Gastrocnemius medialis (tissue), 4 donors: ENCODE measurements at regions not wholly inside any gene's neighbourhood (a gene's known extent, or its start where the extent isn't known, plus 50 kb on each side); places are given as distances from the start of the nearest gene placed in this dataset.

ENCODE experiments used
- ATAC-seq, 2 donors: fragments of 150-250 bp; one replicate each; pipeline ENCODE4 v1.9.1; 2016
- DNase-seq, 2 donors: peaks; one replicate each; pipeline ENCODE4 v3.0.0-alpha.2; 2019
- H3K27ac ChIP-seq, 4 donors: fragments of 200-600 bp; sonication (generic); 1 replicate in 1 of 4; 2 replicates in 3 of 4; pipeline ENCODE4 v1.5.1; 2016 to 2018; ENCODE audit warnings: mild to moderate bottlenecking in 2 of 4, moderate library complexity in 1 of 4
- H3K27me3 ChIP-seq, 3 donors: fragments of 200-600 bp; sonication (generic) in 2 of 3; 1 replicate in 1 of 3; 2 replicates in 2 of 3; pipeline versions ENCODE4 v1.5.1 to v1.6.0; 2016 to 2019; ENCODE audit warnings: mild to moderate bottlenecking in 1 of 3, moderate library complexity in 1 of 3
- H3K36me3 ChIP-seq, 2 donors: fragments of 200-600 bp; sonication (generic) in 1 of 2; one replicate each; pipeline ENCODE4 v1.5.1; 2017 to 2018
- H3K4me1 ChIP-seq, 2 donors: fragments of 200-600 bp; sonication (generic) in 1 of 2; one replicate each; pipeline ENCODE4 v1.5.1; 2016 to 2017; ENCODE audit warnings: mild to moderate bottlenecking in 2 of 2
- H3K4me3 ChIP-seq, 4 donors: fragments of 200-600 bp; sonication (generic) in 3 of 4; 1 replicate in 1 of 4; 2 replicates in 3 of 4; pipeline ENCODE4 v1.5.1; 2016 to 2019; ENCODE audit warnings: mild to moderate bottlenecking in 2 of 4
- H3K9me3 ChIP-seq, 3 donors: fragments of 200-600 bp; sonication (generic) in 2 of 3; 1 replicate in 1 of 3; 2 replicates in 2 of 3; pipeline ENCODE4 v1.5.1; 2016 to 2019
- POLR2A ChIP-seq, 2 donors: fragments of 450-650 bp; IDR thresholded peaks; one replicate each; pipeline ENCODE4 v1.6.1; 2017; ENCODE audit warnings: antibody characterized with exemption in 2 of 2, mild to moderate bottlenecking in 2 of 2, moderate library complexity in 2 of 2
- in situ Hi-C, 4 donors: fragments of 200-750 bp; cut with MboI; loops; one replicate each; pipeline versions ENCODE4 v1.15.0 to v1.8.0; 2017; ENCODE audit warnings: low sequenced_read_pairs in 4 of 4
- intact Hi-C: fragments of 100-400 bp; cut with DNase I; formaldehyde crosslinking; loops from one replicate; pipeline ENCODE4 v1.15.1; 2023; ENCODE audit warnings: low total_unique reads
- TF ChIP-seq, protein P1 (sequence below), 5 experiments: fragments of 450-650 bp in 3 of 5; fragments of 200-600 bp in 2 of 5; sonication (generic) in 2 of 5; IDR thresholded peaks in 4 of 5; conservative IDR thresholded peaks in 1 of 5; 1 replicate in 4 of 5; 2 replicates in 1 of 5; pipeline ENCODE4 v1.5.1; 2016 to 2019; ENCODE audit warnings: antibody characterized with exemption in 5 of 5, mild to moderate bottlenecking in 3 of 5, moderate library complexity in 3 of 5

GRCh38 chr9:86690034-86690433 lies 257.3 kb downstream of the GAS1 start:
- intact Hi-C loops, result no loop called here
- TF ChIP-seq POLR2A (IDR thresholded peaks at IDR 0.05), result no peak
- TF ChIP-seq, protein P1, sequence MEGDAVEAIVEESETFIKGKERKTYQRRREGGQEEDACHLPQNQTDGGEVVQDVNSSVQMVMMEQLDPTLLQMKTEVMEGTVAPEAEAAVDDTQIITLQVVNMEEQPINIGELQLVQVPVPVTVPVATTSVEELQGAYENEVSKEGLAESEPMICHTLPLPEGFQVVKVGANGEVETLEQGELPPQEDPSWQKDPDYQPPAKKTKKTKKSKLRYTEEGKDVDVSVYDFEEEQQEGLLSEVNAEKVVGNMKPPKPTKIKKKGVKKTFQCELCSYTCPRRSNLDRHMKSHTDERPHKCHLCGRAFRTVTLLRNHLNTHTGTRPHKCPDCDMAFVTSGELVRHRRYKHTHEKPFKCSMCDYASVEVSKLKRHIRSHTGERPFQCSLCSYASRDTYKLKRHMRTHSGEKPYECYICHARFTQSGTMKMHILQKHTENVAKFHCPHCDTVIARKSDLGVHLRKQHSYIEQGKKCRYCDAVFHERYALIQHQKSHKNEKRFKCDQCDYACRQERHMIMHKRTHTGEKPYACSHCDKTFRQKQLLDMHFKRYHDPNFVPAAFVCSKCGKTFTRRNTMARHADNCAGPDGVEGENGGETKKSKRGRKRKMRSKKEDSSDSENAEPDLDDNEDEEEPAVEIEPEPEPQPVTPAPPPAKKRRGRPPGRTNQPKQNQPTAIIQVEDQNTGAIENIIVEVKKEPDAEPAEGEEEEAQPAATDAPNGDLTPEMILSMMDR (IDR thresholded peaks at IDR 0.05 in 4 of 5, conservative IDR thresholded peaks at IDR 0.05 in 1 of 5), result no peak
- no peak for ATAC-seq

GRCh38 chr9:86687788-86688187 lies 259.5 kb downstream of the GAS1 start:
- no peaks in the 10 kb centered on the region for H3K4me1 ChIP-seq
- intact Hi-C loops, result no loop called here
- H3K4me3 ChIP-seq, result no peak overlapping the region
- ATAC-seq (no peak), DNase-seq (no peak)
- no peak for TF ChIP-seq POLR2A (IDR thresholded peaks at IDR 0.05)
- TF ChIP-seq, protein P1 (IDR thresholded peaks at IDR 0.05 in 4 of 5, conservative IDR thresholded peaks at IDR 0.05 in 1 of 5), result no peak
- in situ Hi-C loops, result no loop called here
- no peaks in the 10 kb centered on the region for H3K27me3 ChIP-seq
- H3K9me3 ChIP-seq, result no peaks in the 10 kb centered on the region
- H3K36me3 ChIP-seq, result no peaks in the 10 kb centered on the region
- no peak overlapping the region for H3K27ac ChIP-seq

More at GRCh38 chr9:86690034-86690433, 257.3 kb downstream of the GAS1 start:
- Histone ChIP-seq H3K9me3 (no peaks in the 10 kb centered on the region), H3K27me3 (no peaks in the 10 kb centered on the region), H3K4me3 (no peak overlapping the region), H3K4me1 (no peaks in the 10 kb centered on the region), H3K27ac (no peak overlapping the region), H3K36me3 (no peaks in the 10 kb centered on the region)
- DNase-seq, result no peak
- in situ Hi-C loops, result no loop called here

DNA sequence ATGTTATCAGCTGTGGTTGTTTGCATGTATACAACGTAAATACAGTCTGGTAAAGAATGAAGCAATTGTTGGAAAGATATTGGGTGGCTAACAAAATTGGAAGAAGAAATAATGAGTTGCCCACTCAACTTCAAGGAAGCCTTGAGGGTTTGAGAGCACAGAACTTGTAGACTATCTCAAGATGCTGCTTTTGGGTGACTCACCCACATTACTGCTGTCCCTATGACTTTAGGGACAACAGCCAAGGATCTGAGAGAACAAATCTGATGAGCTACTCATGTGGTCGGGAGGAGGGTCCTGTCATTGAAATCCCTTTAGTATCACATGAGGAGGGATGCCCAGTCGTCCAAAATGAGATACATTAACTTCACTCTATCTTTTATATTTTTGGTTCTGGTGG lies 261.8 kb downstream of the GAS1 start:
- intact Hi-C loops, result no loop called here
- Histone ChIP-seq H3K27me3 (no peaks in the 10 kb centered on the region), H3K9me3 (no peaks in the 10 kb centered on the region), H3K4me3 (no peak overlapping the region), H3K27ac (no peak overlapping the region), H3K36me3 (no peaks in the 10 kb centered on the region), H3K4me1 (no peaks in the 10 kb centered on the region)
- ATAC-seq (no peak), DNase-seq (no peak)
- in situ Hi-C loops, result no loop called here
- TF ChIP-seq POLR2A (IDR thresholded peaks at IDR 0.05), result no peak
- TF ChIP-seq, protein P1 (IDR thresholded peaks at IDR 0.05 in 4 of 5, conservative IDR thresholded peaks at IDR 0.05 in 1 of 5), result no peak

DNA sequence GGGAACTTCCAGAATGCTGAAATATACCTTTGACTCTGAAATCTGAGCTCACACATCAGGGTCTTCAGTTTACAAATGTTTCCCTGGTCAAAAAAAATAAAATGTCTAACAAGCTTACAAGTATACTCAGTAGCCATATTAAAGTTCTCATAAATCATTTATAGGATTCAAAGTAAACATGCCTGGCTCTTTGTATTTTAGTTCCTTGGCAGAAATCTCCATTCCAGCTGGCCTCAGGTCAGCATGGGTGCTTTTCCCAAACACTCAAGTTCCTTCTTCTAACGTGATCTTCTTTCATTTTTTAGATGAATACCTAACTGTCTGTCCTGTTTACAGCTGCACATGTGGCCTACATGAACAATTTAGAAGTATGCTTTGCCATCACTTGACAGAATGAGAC lies 263.2 kb downstream of the GAS1 start:
- ATAC-seq, result no peak
- H3K27ac ChIP-seq, result no peak overlapping the region
- H3K4me3 ChIP-seq, result no peak overlapping the region
- no peaks in the 10 kb centered on the region for H3K4me1 ChIP-seq
- in situ Hi-C loops, result no loop called here
- DNase-seq, result no peak
- TF ChIP-seq, protein P1 (IDR thresholded peaks at IDR 0.05 in 4 of 5, conservative IDR thresholded peaks at IDR 0.05 in 1 of 5), result no peak
- no peak for TF ChIP-seq POLR2A (IDR thresholded peaks at IDR 0.05)
- no peaks in the 10 kb centered on the region for H3K9me3 ChIP-seq
- intact Hi-C loops, result no loop called here
- no peaks in the 10 kb centered on the region for H3K36me3 ChIP-seq
- H3K27me3 ChIP-seq, result no peaks in the 10 kb centered on the region

DNA sequence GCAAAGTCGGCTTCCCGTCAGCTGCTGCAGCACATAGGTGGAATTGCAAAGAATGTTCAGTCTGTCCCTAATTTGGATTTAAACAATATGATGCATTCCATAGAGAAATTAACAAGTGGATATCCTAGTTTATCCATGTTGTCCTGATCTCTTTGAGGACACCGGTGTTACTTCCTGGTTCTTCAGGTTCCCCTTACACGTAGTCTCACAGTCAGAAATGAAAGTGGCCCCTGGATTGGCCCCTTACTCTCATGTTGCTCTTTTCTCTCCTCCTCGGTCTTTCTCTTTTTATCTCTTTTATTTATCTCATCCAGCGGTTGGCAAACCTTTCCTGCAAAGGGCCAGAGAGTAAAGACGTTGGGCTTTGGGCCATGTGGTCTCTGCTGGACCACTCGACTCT lies 265.1 kb downstream of the GAS1 start:
- no peak for TF ChIP-seq POLR2A (IDR thresholded peaks at IDR 0.05)
- TF ChIP-seq, protein P1 (IDR thresholded peaks at IDR 0.05 in 4 of 5, conservative IDR thresholded peaks at IDR 0.05 in 1 of 5), result no peak
- H3K4me3 ChIP-seq, result no peak overlapping the region
- intact Hi-C loops (no loop called here), in situ Hi-C loops (no loop called here)
- H3K9me3 ChIP-seq, result no peaks in the 10 kb centered on the region
- DNase-seq, result no peak
- ATAC-seq, result no peak
- H3K36me3 ChIP-seq, result no peaks in the 10 kb centered on the region
- H3K27me3 ChIP-seq, result no peaks in the 10 kb centered on the region
- no peaks in the 10 kb centered on the region for H3K4me1 ChIP-seq
- H3K27ac ChIP-seq, result no peak overlapping the region
